Mesothelial cell of epicardium (in vitro differentiated cells): ENCODE measurements at regions not wholly inside any gene's neighbourhood (a gene's known extent, or its start where the extent isn't known, plus 50 kb on each side); places are given as distances from the start of the nearest gene placed in this dataset.

Source experiments
- DNase-seq, 2 experiments: peaks; one replicate each; pipeline ENCODE4 v3.0.0; 2021; ENCODE audit warnings: low spot score in 2 of 2; ENCODE audit not compliant: unreplicated experiment in 2 of 2
- H3K27ac Mint-ChIP-seq: 2 replicates; pipeline ENCODE4 v1.8.0; 2021; ENCODE audit warnings: mixed read lengths
- H3K27me3 Mint-ChIP-seq: 2 replicates; pipeline ENCODE4 v1.8.0; 2021; ENCODE audit warnings: low read depth, mixed read lengths
- H3K36me3 Mint-ChIP-seq: 2 replicates; pipeline ENCODE4 v1.8.0; 2021; ENCODE audit warnings: mixed read lengths
- H3K4me1 Mint-ChIP-seq: 2 replicates; pipeline ENCODE4 v1.8.0; 2021; ENCODE audit warnings: mixed read lengths
- H3K4me3 Mint-ChIP-seq: 2 replicates; pipeline ENCODE4 v1.8.0; 2021; ENCODE audit warnings: mild to moderate bottlenecking, moderate library complexity, mixed read lengths
- H3K9me3 Mint-ChIP-seq: 2 replicates; pipeline ENCODE4 v1.8.0; 2021; ENCODE audit warnings: mixed read lengths
- CTCF ChIP-seq: fragments of 200-600 bp; sonication (generic); IDR thresholded peaks from one replicate; pipeline ENCODE4 v1.5.0; 2021; ENCODE audit warnings: antibody characterized with exemption; ENCODE audit not compliant: unreplicated experiment

GRCh38 chr3:181887685-181888084 lies 176.0 kb downstream of the SOX2 start:
- DNase-seq = no peak
- no peaks in the 10 kb centered on the region for H3K9me3 Mint-ChIP-seq
- no peak overlapping the region for H3K27ac Mint-ChIP-seq
- TF ChIP-seq CTCF = no peak
- peaks cover 3% of the 10 kb centered on the region for H3K27me3 Mint-ChIP-seq
- H3K4me1 Mint-ChIP-seq = no peaks in the 10 kb centered on the region
- H3K36me3 Mint-ChIP-seq = no peaks in the 10 kb centered on the region
- no peak overlapping the region for H3K4me3 Mint-ChIP-seq

GRCh38 chr3:181888234-181888633 lies 176.5 kb downstream of the SOX2 start:
- DNase-seq = no peak
- no peak for TF ChIP-seq CTCF
- Mint-ChIP-seq H3K27ac (no peak overlapping the region), H3K27me3 (peaks cover 3% of the 10 kb centered on the region), H3K36me3 (no peaks in the 10 kb centered on the region), H3K9me3 (no peaks in the 10 kb centered on the region), H3K4me1 (no peaks in the 10 kb centered on the region), H3K4me3 (no peak overlapping the region)

- H3K27ac Mint-ChIP-seq = no peak overlapping the region
- H3K4me1 Mint-ChIP-seq = no peaks in the 10 kb centered on the region
- no peak overlapping the region for H3K4me3 Mint-ChIP-seq
- DNase-seq = no peak
- no peaks in the 10 kb centered on the region for H3K9me3 Mint-ChIP-seq
- H3K27me3 Mint-ChIP-seq = no peaks in the 10 kb centered on the region
- no peak for TF ChIP-seq CTCF
- H3K36me3 Mint-ChIP-seq = no peaks in the 10 kb centered on the region
These were observed 181.1 kb downstream of the SOX2 start for GRCh38 chr3:181892848-181893247.

GRCh38 chr3:181896605-181897004 lies 184.9 kb downstream of the SOX2 start:
- H3K27me3 Mint-ChIP-seq = peaks cover 8% of the 10 kb centered on the region
- H3K36me3 Mint-ChIP-seq = no peaks in the 10 kb centered on the region
- H3K4me3 Mint-ChIP-seq = no peak overlapping the region
- no peak for DNase-seq
- H3K9me3 Mint-ChIP-seq = no peaks in the 10 kb centered on the region
- no peak overlapping the region for H3K27ac Mint-ChIP-seq
- H3K4me1 Mint-ChIP-seq = no peaks in the 10 kb centered on the region
- TF ChIP-seq CTCF = no peak

- Mint-ChIP-seq H3K36me3 (no peaks in the 10 kb centered on the region), H3K9me3 (no peaks in the 10 kb centered on the region), H3K4me1 (no peaks in the 10 kb centered on the region), H3K4me3 (no peak overlapping the region), H3K27ac (no peak overlapping the region), H3K27me3 (peaks cover 11% of the 10 kb centered on the region)
- no peak for DNase-seq
- no peak for TF ChIP-seq CTCF
These were observed 188.0 kb downstream of the SOX2 start for GRCh38 chr3:181899702-181900101.

GRCh38 chr3:181901626-181902025 lies 189.9 kb downstream of the SOX2 start:
- DNase-seq = no peak
- H3K36me3 Mint-ChIP-seq = no peaks in the 10 kb centered on the region
- no peaks in the 10 kb centered on the region for H3K9me3 Mint-ChIP-seq
- peaks cover 13% of the 10 kb centered on the region for H3K27me3 Mint-ChIP-seq
- no peak overlapping the region for H3K27ac Mint-ChIP-seq
- H3K4me3 Mint-ChIP-seq = no peak overlapping the region
- TF ChIP-seq CTCF = no peak
- H3K4me1 Mint-ChIP-seq = no peaks in the 10 kb centered on the region
